ENCODE measurements at regions not wholly inside any gene's neighbourhood (a gene's known extent, or its start where the extent isn't known, plus 50 kb on each side); places are given as distances from the start of the nearest gene placed in this dataset.

GRCh38 chr7:41175435-41175834 is 527.5 kb downstream of the INHBA start:
- DNase-seq (ENCODE audit: low read depth) = no peak
- TF ChIP-seq, protein P1, sequence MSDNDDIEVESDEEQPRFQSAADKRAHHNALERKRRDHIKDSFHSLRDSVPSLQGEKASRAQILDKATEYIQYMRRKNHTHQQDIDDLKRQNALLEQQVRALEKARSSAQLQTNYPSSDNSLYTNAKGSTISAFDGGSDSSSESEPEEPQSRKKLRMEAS (IDR thresholded peaks at IDR 0.05; ENCODE audit: low read depth, low read length) = no peak
- TF ChIP-seq, protein P2, sequence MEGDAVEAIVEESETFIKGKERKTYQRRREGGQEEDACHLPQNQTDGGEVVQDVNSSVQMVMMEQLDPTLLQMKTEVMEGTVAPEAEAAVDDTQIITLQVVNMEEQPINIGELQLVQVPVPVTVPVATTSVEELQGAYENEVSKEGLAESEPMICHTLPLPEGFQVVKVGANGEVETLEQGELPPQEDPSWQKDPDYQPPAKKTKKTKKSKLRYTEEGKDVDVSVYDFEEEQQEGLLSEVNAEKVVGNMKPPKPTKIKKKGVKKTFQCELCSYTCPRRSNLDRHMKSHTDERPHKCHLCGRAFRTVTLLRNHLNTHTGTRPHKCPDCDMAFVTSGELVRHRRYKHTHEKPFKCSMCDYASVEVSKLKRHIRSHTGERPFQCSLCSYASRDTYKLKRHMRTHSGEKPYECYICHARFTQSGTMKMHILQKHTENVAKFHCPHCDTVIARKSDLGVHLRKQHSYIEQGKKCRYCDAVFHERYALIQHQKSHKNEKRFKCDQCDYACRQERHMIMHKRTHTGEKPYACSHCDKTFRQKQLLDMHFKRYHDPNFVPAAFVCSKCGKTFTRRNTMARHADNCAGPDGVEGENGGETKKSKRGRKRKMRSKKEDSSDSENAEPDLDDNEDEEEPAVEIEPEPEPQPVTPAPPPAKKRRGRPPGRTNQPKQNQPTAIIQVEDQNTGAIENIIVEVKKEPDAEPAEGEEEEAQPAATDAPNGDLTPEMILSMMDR (IDR thresholded peaks at IDR 0.05; ENCODE audit: low read depth, low read length) = no peak
- no peak for TF ChIP-seq POLR2A (IDR thresholded peaks at IDR 0.05; ENCODE audit: extremely low read depth, insufficient read length)
- TF ChIP-seq MYC (IDR thresholded peaks at IDR 0.05; ENCODE audit: low read depth, low read length) = no peak
- no peak overlapping the region for H3K4me3 ChIP-seq (ENCODE audit: low read depth, low read length)

- TF ChIP-seq, protein P1 (IDR thresholded peaks at IDR 0.05; ENCODE audit: low read depth, low read length) = no peak
- TF ChIP-seq POLR2A (IDR thresholded peaks at IDR 0.05; ENCODE audit: extremely low read depth, insufficient read length) (no peak), MYC (IDR thresholded peaks at IDR 0.05; ENCODE audit: low read depth, low read length) (no peak)
- TF ChIP-seq, protein P2 (IDR thresholded peaks at IDR 0.05; ENCODE audit: low read depth, low read length) = no peak
- no peak overlapping the region for H3K4me3 ChIP-seq (ENCODE audit: low read depth, low read length)
- no peak for DNase-seq (ENCODE audit: low read depth)
Observed at GRCh38 chr7:41174521-41174920, 528.4 kb downstream of the INHBA start.

DNA sequence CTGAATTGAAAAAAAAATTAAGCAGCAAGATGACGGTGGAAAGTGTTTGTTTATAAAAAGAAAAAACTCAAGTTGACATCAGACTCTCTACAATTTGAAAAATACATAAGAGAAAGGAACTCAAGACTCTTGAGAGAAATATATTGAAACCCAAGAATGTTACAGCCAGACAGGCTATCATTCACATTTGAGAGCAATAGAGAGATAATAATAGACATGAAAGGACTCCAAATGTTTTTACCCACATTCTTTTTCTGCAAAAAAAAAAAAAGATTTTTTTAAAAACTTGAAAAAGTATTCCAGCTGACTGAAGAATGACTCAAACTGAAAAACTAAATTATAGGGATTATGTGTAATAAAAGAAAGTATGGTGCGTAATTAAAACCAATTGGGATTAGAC is 532.4 kb downstream of the INHBA start:
- no peak overlapping the region for H3K4me3 ChIP-seq (ENCODE audit: low read depth, low read length)
- no peak for DNase-seq (ENCODE audit: low read depth)
- TF ChIP-seq, protein P2 (IDR thresholded peaks at IDR 0.05; ENCODE audit: low read depth, low read length) = no peak
- TF ChIP-seq, protein P1 (IDR thresholded peaks at IDR 0.05; ENCODE audit: low read depth, low read length) = no peak
- TF ChIP-seq POLR2A (IDR thresholded peaks at IDR 0.05; ENCODE audit: extremely low read depth, insufficient read length) = no peak
- no peak for TF ChIP-seq MYC (IDR thresholded peaks at IDR 0.05; ENCODE audit: low read depth, low read length)

GRCh38 chr7:41169317-41169716 is 533.6 kb downstream of the INHBA start:
- TF ChIP-seq, protein P1 (IDR thresholded peaks at IDR 0.05; ENCODE audit: low read depth, low read length) = no peak
- no peak overlapping the region for H3K4me3 ChIP-seq (ENCODE audit: low read depth, low read length)
- DNase-seq (ENCODE audit: low read depth) = no peak

- no peak overlapping the region for H3K4me3 ChIP-seq (ENCODE audit: low read depth, low read length)
- no peak for DNase-seq (ENCODE audit: low read depth)
- TF ChIP-seq MYC (IDR thresholded peaks at IDR 0.05; ENCODE audit: low read depth, low read length) = no peak
Observed at GRCh38 chr7:41167836-41168235, 535.1 kb downstream of the INHBA start.

DNA sequence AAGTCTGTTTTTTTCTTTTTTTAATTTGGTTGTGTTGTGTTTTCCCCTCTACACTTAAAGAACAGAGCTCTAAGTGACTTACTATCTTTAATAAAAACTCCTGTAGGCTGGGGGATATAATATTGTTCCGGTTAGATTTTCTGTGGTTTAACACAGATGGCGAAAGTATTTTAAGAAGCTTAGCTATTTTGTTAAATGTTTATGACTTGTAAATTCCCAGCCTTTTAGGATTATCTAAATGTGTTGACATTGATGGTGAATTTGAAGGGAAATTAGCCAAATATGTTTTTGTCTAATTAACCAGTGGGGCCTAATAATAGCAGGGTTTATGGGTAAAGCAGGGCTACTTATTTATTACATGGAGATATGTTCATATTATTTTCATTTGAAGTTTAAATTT is 538.5 kb downstream of the INHBA start:
- no peak overlapping the region for H3K4me3 ChIP-seq (ENCODE audit: low read depth, low read length)
- DNase-seq (ENCODE audit: low read depth) = no peak
- TF ChIP-seq POLR2A (IDR thresholded peaks at IDR 0.05; ENCODE audit: extremely low read depth, insufficient read length) = no peak
- TF ChIP-seq, protein P2 (IDR thresholded peaks at IDR 0.05; ENCODE audit: low read depth, low read length) = no peak
- TF ChIP-seq, protein P1 (IDR thresholded peaks at IDR 0.05; ENCODE audit: low read depth, low read length) = no peak
- no peak for TF ChIP-seq MYC (IDR thresholded peaks at IDR 0.05; ENCODE audit: low read depth, low read length)

DNA sequence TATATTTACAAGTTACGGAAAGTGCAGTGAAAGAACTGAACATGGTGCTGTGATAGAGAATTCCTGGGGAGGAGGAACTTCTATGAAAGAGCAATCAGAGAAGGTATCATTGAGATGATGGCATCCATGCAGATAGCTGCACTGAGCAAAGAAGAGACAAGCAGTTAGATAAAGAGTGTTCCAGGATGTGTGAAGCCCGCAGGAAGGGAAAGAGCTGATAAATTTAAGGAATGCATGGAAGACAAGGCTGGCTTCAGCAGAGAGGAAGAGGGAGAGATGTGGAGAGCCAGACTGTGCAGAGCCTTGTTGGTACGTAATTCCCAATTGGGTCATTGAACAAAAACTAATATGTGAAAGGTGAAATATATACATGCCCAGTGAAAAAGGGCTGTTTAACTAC is 538.9 kb downstream of the INHBA start:
- TF ChIP-seq MYC (IDR thresholded peaks at IDR 0.05; ENCODE audit: low read depth, low read length) (no peak), POLR2A (IDR thresholded peaks at IDR 0.05; ENCODE audit: extremely low read depth, insufficient read length) (no peak)
- TF ChIP-seq, protein P2 (IDR thresholded peaks at IDR 0.05; ENCODE audit: low read depth, low read length) = no peak
- TF ChIP-seq, protein P1 (IDR thresholded peaks at IDR 0.05; ENCODE audit: low read depth, low read length) = no peak
- DNase-seq (ENCODE audit: low read depth) = no peak
- no peak overlapping the region for H3K4me3 ChIP-seq (ENCODE audit: low read depth, low read length)
